IMR-90 (cell line): ENCODE measurements at regions not wholly inside any gene's neighbourhood (a gene's known extent, or its start where the extent isn't known, plus 50 kb on each side); places are given as distances from the start of the nearest gene placed in this dataset.

Experiments
- CEBPB ChIP-seq: IDR thresholded peaks from 2 replicates; pipeline ENCODE4 v1.6.1; 2012; ENCODE audit warnings: low read depth, low read length, improper control_type of control experiment
- CTCF ChIP-seq: conservative IDR thresholded peaks from 2 replicates; pipeline ENCODE4 v1.5.1; 2012; ENCODE audit warnings: mild to moderate bottlenecking, low read depth, low read length, improper control_type of control experiment
- ELK1 ChIP-seq: fragments of 150-350 bp; IDR thresholded peaks from 2 replicates; pipeline ENCODE4 v1.6.1; 2016; ENCODE audit warnings: low read depth, mild to moderate bottlenecking, low read length, moderate library complexity, borderline replicate concordance
- FOS ChIP-seq: fragments of 150-350 bp; IDR thresholded peaks from 2 replicates; pipeline ENCODE4 v1.6.1; 2016; ENCODE audit warnings: low read depth, low read length
- MXI1 ChIP-seq: IDR thresholded peaks from 2 replicates; pipeline ENCODE4 v1.6.1; 2012; ENCODE audit warnings: low read depth, mild to moderate bottlenecking, low read length, moderate library complexity, borderline replicate concordance
- NFE2L2 ChIP-seq: fragments of 150-350 bp; IDR thresholded peaks from 2 replicates; pipeline ENCODE4 v1.6.1; 2016; ENCODE audit warnings: low read depth, mild to moderate bottlenecking, low read length
- POLR2A ChIP-seq: IDR thresholded peaks from 2 replicates; pipeline ENCODE4 v1.6.1; 2012; ENCODE audit warnings: mild to moderate bottlenecking, low read depth, low read length
- RAD21 ChIP-seq: IDR thresholded peaks from 2 replicates; pipeline ENCODE4 v1.6.1; 2012; ENCODE audit warnings: low read length, improper control_type of control experiment
- RCOR1 ChIP-seq: IDR thresholded peaks from 2 replicates; pipeline ENCODE4 v1.6.1; 2012; ENCODE audit warnings: mild to moderate bottlenecking, low read length, improper control_type of control experiment; ENCODE audit not compliant: insufficient replicate concordance
- RFX5 ChIP-seq: IDR thresholded peaks from 2 replicates; pipeline ENCODE4 v1.8.0; 2012; ENCODE audit warnings: low read depth, mild to moderate bottlenecking, low read length, moderate library complexity
- SMC3 ChIP-seq: fragments of 150-350 bp; IDR thresholded peaks from 2 replicates; pipeline ENCODE4 v1.6.1; 2016; ENCODE audit warnings: low read depth, mild to moderate bottlenecking, antibody characterized with exemption, low read length, moderate library complexity
- USF2 ChIP-seq: fragments of 150-350 bp; IDR thresholded peaks from 2 replicates; pipeline ENCODE4 v1.6.1; 2017; ENCODE audit warnings: mild to moderate bottlenecking, antibody characterized with exemption, low read length, low read depth

GRCh38 chr2:193336781-193337180 is 1142.0 kb upstream of the TMEFF2 start:
- TF ChIP-seq CEBPB (no peak), USF2 (no peak), CTCF (no peak), RFX5 (no peak), RCOR1 (no peak), RAD21 (no peak), POLR2A (no peak), MXI1 (no peak), NFE2L2 (no peak), ELK1 (no peak), SMC3 (no peak), FOS (no peak)
